Limb (tissue), 2 donors: ENCODE measurements at regions not wholly inside any gene's neighbourhood (a gene's known extent, or its start where the extent isn't known, plus 50 kb on each side); places are given as distances from the start of the nearest gene placed in this dataset.

Source experiments
- DNase-seq, 2 donors: peaks; one replicate each; pipeline ENCODE4 v3.0.0-alpha.2; 2016; ENCODE audit errors: extremely low spot score in 2 of 2

GRCh38 chr13:40442826-40443225 is 223.6 kb downstream of the FOXO1 start:
- no peak for DNase-seq

- no peak for DNase-seq
Measured at GRCh38 chr13:40444241-40444640, 222.2 kb downstream of the FOXO1 start.

- no peak for DNase-seq
Measured at GRCh38 chr13:40445557-40445990, 220.9 kb downstream of the FOXO1 start.

GRCh38 chr13:40446365-40446764 is 220.1 kb downstream of the FOXO1 start:
- no peak for DNase-seq

GRCh38 chr13:40447857-40448256 is 218.6 kb downstream of the FOXO1 start:
- no peak for DNase-seq

- DNase-seq = no peak
Measured at GRCh38 chr13:40452038-40452666, 214.3 kb downstream of the FOXO1 start.

- no peak for DNase-seq
Measured at GRCh38 chr13:40452741-40453334, 213.6 kb downstream of the FOXO1 start.

- DNase-seq = no peak
Measured at GRCh38 chr13:40453351-40454021, 213.0 kb downstream of the FOXO1 start.

GRCh38 chr13:40456397-40456953 is 210.0 kb downstream of the FOXO1 start:
- no peak for DNase-seq

- DNase-seq = no peak
Measured at GRCh38 chr13:40456979-40457553, 209.4 kb downstream of the FOXO1 start.

- DNase-seq = peak; percentile 52 to 72
Measured at GRCh38 chr13:40457929-40458719, 208.3 kb downstream of the FOXO1 start.

- no peak for DNase-seq
Measured at GRCh38 chr13:40458720-40458990, 207.8 kb downstream of the FOXO1 start.

- no peak for DNase-seq
Measured at GRCh38 chr13:40460116-40460515, 206.3 kb downstream of the FOXO1 start.

GRCh38 chr13:40464337-40465014 is 202.0 kb downstream of the FOXO1 start:
- DNase-seq = no peak

- no peak for DNase-seq
Measured at GRCh38 chr13:40465015-40465390, 201.4 kb downstream of the FOXO1 start.

- no peak for DNase-seq
Measured at GRCh38 chr13:40466272-40466671, 200.2 kb downstream of the FOXO1 start.

GRCh38 chr13:40468227-40468838 is 198.1 kb downstream of the FOXO1 start:
- no peak for DNase-seq

GRCh38 chr13:40469581-40470310 is 196.7 kb downstream of the FOXO1 start:
- DNase-seq = no peak

- DNase-seq = peak in 1 of 2 donors; percentile 64
Measured at GRCh38 chr13:40470660-40471059, 195.8 kb downstream of the FOXO1 start.

GRCh38 chr13:40471076-40471475 is 195.4 kb downstream of the FOXO1 start:
- no peak for DNase-seq
